ENCODE measurements at regions not wholly inside any gene's neighbourhood (a gene's known extent, or its start where the extent isn't known, plus 50 kb on each side); places are given as distances from the start of the nearest gene placed in this dataset.

DNA sequence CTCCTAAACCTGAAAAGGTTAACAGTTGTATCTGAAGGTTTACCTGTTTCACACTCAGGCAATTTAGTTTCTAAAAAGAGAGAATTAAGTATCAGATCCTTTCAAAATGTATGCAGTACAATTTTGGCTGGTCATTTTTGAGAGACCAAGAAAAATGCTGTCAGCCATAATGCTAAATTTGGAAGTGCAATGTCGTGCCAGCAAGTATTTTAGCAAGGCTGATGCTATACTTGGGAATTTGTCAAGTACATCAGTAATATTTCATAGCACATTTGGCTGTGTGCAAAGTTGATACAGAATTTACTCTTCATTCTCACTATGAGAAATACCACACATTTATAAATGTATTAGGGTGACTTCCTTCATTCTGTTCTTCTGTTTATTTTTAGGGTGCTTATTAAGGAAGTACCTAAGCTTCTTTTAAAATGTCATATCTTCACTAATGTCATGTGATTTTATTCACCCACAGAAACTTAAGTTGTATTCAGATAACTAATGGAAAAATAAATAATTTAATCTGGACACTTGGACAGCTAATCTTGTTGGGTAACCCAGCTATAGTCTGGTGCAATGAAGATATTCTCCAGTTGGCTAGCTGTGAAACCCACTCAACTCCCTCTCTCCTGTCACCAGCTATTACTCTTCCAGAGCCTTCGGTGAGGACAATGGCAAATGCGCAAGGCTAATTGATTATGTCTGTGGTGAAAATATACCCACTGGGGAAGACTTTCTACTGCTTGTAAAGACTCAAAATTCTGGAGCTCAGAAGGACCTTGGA is 84.2 kb upstream of the TLL1 start:
- Histone ChIP-seq H2AK5ac (ENCODE audit: insufficient read length, low read length) (no peak overlapping the region), H3K9me3 (ENCODE audit: control insufficient read depth, low read depth, low read length) (no peaks in the 10 kb centered on the region), H4K5ac (ENCODE audit: insufficient read length, low read depth, low read length) (no peak overlapping the region), H3T11ph (ENCODE audit: low read length) (no peak overlapping the region), H3K4me1 (ENCODE audit: insufficient read depth, low read length) (no peaks in the 10 kb centered on the region), H3K18ac (ENCODE audit: insufficient read length, low read depth, low read length) (no peak overlapping the region), H3K79me1 (ENCODE audit: insufficient read depth, low read depth, low read length, poor library complexity, severe bottlenecking) (no peaks in the 10 kb centered on the region), H3K27me3 (ENCODE audit: insufficient read depth, low read length) (no peaks in the 10 kb centered on the region), H3K23ac (ENCODE audit: insufficient read length, low read depth, low read length) (no peak overlapping the region), H2BK12ac (ENCODE audit: insufficient read length, low read depth, low read length) (no peak overlapping the region), H3K9ac (ENCODE audit: extremely low read depth, insufficient read length, low read length) (no peak overlapping the region), H3K4me2 (ENCODE audit: insufficient read depth, insufficient read length, low read length) (no peak overlapping the region), H4K20me1 (ENCODE audit: control insufficient read depth, insufficient read depth, insufficient read length) (no peaks in the 10 kb centered on the region), H2BK120ac (ENCODE audit: low read depth, low read length, poor library complexity, severe bottlenecking) (no peak overlapping the region), H3K14ac (ENCODE audit: insufficient read depth, low read length) (no peak overlapping the region), H3K79me2 (ENCODE audit: insufficient read depth, low read length) (no peaks in the 10 kb centered on the region), H3K56ac (ENCODE audit: insufficient read length, low read depth, low read length) (no peak overlapping the region), H3K23me2 (ENCODE audit: insufficient read length, low read depth, low read length, poor library complexity, severe bottlenecking) (no peaks in the 10 kb centered on the region), H2AFZ (ENCODE audit: low read length) (no peak overlapping the region), H3K4ac (ENCODE audit: low read depth, low read length) (no peak overlapping the region), H4K8ac (replicated peaks; ENCODE audit: insufficient read length, low read depth, low read length) (no peak overlapping the region), H2BK15ac (ENCODE audit: low read depth, low read length) (no peak overlapping the region), H3K27ac (ENCODE audit: insufficient read length, low read depth, low read length) (no peak overlapping the region), H2BK20ac (ENCODE audit: low read depth, low read length, poor library complexity, severe bottlenecking) (no peak overlapping the region), H4K91ac (ENCODE audit: insufficient read length, low read depth, low read length) (no peak overlapping the region), H2BK5ac (ENCODE audit: insufficient read length, low read length) (no peak overlapping the region)
- TF ChIP-seq, protein P1, sequence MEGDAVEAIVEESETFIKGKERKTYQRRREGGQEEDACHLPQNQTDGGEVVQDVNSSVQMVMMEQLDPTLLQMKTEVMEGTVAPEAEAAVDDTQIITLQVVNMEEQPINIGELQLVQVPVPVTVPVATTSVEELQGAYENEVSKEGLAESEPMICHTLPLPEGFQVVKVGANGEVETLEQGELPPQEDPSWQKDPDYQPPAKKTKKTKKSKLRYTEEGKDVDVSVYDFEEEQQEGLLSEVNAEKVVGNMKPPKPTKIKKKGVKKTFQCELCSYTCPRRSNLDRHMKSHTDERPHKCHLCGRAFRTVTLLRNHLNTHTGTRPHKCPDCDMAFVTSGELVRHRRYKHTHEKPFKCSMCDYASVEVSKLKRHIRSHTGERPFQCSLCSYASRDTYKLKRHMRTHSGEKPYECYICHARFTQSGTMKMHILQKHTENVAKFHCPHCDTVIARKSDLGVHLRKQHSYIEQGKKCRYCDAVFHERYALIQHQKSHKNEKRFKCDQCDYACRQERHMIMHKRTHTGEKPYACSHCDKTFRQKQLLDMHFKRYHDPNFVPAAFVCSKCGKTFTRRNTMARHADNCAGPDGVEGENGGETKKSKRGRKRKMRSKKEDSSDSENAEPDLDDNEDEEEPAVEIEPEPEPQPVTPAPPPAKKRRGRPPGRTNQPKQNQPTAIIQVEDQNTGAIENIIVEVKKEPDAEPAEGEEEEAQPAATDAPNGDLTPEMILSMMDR (conservative IDR thresholded peaks at IDR 0.05) = no peak
- Mint-ChIP-seq H3K4me1 (peaks cover 12 to 13% of the 10 kb centered on the region in 2 experiments), H3K4me3 (no peak overlapping the region), H3K36me3 (ENCODE audit: insufficient read depth in 1 of 3, low read depth in 3 of 3) (no peaks in the 10 kb centered on the region), H3K27me3 (ENCODE audit: low read depth) (no peaks in the 10 kb centered on the region), H3K27ac (no peak overlapping the region), H3K9me3 (no peaks in the 10 kb centered on the region; a peak in 1 of 5 replicates)
- DNase-seq = no peak
- WGBS (ENCODE audit: extremely low coverage, insufficient read length, low lambda C conversion rate) = no CpG with 5 or more reads among the region's 3 CpGs

Data from H9 (cell line).